ENCODE measurements at regions not wholly inside any gene's neighbourhood (a gene's known extent, or its start where the extent isn't known, plus 50 kb on each side); places are given as distances from the start of the nearest gene placed in this dataset.
A peak's percentile ranks its signal among the peaks of the same experiment; 100 is the strongest.

DNA sequence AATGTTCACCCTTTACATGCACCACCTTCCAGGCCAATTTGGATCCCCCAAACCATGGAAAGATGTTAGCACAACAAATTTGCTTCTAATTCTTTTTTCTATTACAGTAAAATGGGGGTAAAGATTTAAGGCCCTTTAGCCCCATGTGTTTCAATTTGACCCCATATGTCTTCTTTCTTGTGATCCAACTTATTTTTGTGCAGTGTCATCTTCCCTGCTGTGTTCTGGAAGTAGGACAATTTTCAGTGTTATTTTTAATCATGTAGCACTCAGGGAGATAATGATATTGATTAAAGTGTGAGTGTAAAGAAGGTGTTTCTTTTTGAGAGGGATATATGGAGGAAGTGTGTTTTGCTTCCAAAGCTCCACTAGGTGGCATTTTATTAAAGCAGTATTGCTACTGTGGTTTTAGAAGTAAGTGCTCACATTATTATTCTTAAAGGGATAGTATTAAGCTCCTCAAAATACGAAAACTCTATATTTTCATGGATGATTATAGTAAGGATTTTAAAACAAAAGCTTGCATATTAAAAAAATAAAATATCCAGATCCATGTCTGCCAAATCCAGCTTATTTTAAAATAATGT, 118.7 kb upstream of the ATP10B start:
- intact Hi-C loops (cut with DNase I, micrococcal nuclease), result no loop called here
- ATAC-seq (no peak), DNase-seq (no peak)

DNA sequence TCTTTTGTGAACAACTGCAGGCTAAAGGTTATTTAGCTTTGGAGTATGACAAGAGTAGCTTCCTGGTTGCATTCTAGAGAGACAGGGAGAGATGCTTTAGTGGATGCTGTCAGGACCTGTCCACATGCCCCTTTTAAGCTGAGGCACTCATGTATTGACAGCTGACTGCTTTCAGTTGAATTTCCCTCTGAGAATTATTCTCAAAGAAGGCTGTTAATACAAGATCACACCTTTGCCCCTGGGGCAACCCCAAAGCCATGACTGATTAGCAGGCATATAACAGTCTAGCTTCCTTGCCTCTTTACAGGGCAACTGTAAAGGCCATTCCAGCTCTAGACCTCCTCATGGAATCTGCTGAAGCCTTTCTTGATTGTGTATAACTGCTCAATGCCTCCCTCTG, 117.6 kb upstream of the ATP10B start:
- DNase-seq, result no peak
- ATAC-seq, result no peak
- intact Hi-C loops (cut with DNase I, micrococcal nuclease), result no loop called here

DNA sequence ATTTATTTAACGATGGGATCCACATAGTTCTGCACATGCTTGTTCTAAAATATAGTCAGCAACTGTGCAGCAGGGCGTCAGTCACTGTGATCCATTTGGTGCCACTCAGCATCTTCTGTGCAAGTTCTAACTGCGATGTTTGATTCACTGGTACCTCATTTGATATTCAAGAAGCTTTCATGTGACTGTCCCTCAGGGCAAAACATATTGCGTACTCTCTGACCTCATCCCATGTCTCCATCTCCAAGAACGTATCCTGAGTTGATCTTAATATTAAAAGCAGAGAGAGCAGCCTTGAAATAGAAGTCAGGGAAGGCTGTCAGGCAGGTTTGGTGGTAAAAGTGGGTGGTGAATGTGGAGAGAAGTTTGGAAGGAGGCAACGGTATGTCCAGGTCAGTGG, 116.5 kb upstream of the ATP10B start:
- ATAC-seq (no peak), DNase-seq (no peak)
- intact Hi-C loops (cut with DNase I, micrococcal nuclease), result no loop called here

DNA sequence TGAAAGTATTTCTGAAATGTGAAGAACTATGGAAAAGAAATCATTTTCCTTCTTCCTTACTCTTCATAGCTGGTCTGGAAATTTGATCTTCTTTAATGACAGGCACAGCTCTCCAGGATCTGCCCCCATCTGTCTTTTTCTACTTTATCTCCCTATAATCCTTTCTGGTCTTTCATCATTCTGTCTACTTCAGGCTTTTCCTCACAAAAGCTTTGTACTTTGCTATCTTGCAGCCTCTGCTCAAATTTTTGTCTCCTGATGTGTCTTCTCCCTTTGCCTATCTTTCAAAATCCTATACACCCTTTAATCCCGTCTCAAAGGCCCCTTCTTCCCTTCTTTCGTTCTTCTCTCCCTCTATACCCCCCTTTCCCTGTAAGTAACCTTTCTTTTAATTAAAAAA, 114.9 kb upstream of the ATP10B start:
- no peak for DNase-seq
- no peak for ATAC-seq
- intact Hi-C loops (cut with DNase I, micrococcal nuclease), result no loop called here

DNA sequence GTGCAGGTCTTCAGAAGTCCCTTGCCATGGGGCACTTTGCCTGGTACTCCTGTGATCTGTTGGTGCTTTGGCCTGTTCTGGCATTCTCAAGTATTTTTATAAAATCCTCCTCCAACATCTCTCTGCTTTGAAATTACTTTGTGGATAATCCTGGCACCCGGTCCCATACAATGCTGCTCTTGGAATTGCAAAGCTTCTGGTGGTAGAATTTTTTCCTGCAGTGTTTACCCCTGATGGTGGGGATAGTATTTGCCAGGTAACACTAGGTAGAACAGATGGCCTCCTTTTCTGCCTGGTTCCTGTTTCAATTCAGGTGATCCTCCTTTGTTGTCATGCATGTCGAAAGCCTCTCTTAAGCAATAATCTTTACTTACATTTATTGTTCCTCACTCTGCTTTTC, 109.8 kb upstream of the ATP10B start:
- ATAC-seq (no peak), DNase-seq (no peak)
- intact Hi-C loops (cut with DNase I, micrococcal nuclease), result no loop called here

DNA sequence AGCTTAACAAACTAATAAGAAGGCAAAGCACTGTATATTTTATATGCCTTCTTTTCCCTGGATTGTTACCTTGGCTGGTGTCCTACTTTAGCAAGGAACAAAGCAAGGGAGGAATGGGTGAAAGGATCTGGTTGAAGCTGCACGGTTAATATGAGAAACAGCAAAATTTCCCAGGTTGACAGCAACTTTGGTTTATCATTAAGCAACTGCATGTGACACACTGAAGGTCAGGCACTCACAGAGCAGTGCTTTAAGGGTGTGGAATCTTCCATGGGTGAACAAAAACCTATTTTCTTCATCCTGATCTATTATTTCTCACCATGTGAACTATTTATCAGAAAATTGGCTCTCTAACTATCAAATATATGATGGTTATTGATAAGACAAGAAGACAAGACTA, 109.0 kb upstream of the ATP10B start:
- DNase-seq (no peak), ATAC-seq (no peak)
- intact Hi-C loops (cut with DNase I, micrococcal nuclease), result no loop called here

DNA sequence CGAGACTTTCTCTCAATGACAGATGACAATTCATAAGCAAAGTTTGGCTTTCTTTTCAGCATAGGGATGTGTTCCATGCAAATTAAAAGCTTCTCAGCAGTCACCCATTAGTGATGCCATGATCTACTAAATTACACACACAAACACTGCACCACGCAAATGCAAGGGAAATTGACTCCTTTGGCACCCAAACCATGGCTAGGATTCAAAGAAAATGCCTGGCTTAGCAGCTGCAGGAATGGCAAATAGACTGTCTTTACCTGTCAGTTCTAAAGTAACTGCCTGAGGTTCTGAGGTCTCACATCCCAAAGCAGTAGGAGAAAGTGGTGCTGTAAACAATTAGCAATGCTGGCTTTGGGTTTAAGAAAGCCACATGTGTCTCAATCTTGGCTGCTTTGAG, 108.6 kb upstream of the ATP10B start:
- intact Hi-C loops (cut with DNase I, micrococcal nuclease), result no loop called here
- no peak for ATAC-seq
- DNase-seq, result no peak

DNA sequence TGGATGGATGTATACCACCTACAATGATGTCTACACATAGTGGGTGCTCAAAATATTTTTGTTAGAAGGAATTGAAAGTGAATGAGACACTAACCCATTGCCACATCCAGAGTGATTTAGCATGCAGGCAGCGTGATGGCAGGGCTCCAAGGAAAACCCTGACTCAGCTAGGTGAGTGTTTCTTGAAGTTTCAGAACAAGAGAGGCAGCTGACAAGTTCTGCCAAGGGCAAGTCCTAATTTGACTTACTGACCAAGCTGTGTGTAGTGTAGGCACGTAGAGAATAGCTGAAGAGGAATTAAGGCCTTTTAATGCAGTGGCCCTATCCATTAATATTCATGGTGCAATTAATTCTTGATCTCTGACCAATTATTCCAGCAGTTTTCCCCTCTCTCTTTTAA, 107.8 kb upstream of the ATP10B start:
- intact Hi-C loops (cut with DNase I, micrococcal nuclease), result no loop called here
- DNase-seq, result peak in 1 of 2 donors; percentile 15
- ATAC-seq, result no peak

DNA sequence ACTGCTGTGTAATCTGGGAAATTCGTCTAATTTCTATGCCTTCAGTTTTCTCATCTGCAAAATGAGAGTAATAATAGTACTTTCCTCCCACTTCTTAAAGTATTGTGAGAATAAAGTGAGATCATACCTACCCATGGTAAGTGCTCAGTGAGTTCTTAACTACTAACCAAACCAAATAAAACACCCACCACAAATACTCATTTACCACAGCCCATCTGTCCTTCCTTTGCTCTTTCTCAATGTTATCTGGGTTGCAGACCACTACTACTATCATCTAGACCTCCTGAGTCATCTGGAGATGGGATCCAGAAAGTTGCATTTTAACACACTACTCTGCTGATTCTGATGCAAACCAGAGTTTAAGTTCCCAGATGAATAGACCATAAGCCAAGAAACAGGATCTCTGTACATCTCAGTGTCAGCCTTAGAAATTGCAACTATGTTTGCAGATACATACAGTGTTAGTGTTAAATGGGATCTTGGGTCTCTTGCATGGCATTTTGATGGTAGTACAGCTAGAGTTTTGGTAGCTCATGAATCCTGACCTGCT, 105.4 kb upstream of the ATP10B start:
- intact Hi-C loops (cut with DNase I, micrococcal nuclease), result no loop called here
- ATAC-seq, result no peak
- DNase-seq, result no peak

DNA sequence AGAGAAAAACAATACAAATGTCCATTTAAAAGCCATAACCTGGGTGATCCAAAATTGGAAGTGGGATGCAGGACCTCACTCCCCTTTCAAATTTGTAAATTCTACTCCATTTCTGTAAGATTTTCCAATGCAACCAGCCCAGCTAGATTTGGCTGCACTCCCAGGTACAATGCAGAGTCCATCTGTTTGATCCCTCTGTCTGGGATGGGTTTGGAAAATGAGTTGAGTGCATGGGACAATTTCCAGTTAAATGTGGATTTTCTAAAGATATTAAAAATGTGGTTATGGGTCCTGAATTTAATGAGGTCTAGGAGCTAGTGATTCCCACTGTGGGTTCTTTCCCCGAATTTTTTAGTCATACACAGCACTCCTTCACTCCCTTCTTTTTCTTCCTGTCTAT, 104.0 kb upstream of the ATP10B start:
- DNase-seq (no peak), ATAC-seq (no peak)
- intact Hi-C loops (cut with DNase I, micrococcal nuclease), result no loop called here

DNA sequence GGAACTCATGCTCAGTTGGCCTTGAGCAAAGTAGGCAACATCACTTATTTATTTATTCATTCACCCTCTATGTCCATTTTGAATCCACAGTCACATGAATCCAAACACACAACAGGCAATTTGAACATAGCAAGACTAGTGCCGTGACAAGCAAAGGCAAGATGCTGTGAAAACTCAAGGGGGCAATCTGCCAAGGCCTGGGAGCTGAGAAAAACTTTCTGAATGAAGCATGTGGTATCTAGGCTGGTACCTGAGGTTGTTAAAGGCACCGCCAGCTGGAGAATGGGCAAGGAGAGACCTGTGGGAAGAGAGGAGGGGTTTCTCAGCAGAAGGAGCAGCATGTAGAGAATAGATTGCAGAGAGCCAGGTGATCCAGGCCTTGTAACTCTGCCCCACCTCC, 98.3 kb upstream of the ATP10B start:
- DNase-seq (no peak), ATAC-seq (no peak)
- intact Hi-C loops (cut with DNase I, micrococcal nuclease), result no loop called here

DNA sequence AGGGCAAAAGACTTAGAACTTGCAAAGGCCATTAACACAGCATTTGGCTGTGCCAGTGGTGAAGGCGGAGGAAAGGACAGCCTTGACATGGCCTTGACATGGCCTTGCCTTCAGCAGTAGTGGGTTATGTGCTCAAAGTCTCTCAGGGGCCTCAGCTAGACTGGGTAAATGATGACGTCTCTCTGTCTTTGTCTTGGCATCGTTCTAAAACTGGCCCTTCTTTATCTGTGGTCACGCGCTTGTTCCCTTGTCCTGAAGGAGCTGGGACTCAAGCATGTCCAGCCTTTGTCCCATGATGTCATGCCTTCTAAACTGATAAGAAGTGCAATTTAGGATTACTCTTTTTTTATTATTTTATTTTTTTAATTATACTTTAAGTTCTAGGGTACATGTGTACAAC, 88.7 kb upstream of the ATP10B start:
- DNase-seq (no peak), ATAC-seq (no peak)
- intact Hi-C loops (cut with DNase I, micrococcal nuclease), result no loop called here

DNA sequence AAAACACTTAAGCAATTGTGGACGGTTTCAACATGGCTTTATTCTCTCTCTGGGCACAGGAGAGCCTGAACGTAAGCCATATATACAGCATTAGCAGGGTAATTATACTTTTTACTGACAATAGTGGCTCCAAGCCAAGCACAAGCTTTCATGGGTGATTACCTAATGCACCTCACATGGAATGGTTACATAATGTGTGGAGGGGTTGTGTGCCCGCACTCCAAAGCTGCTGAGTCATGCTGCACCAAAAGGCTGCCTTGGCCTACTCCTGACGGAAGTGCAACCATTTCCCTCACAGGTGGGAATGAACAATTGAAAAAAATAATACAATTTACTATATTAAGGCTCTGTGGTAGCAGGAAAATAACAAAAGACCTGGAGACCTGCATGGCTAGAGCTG, 86.5 kb upstream of the ATP10B start:
- peak; percentile 57 to 78 for DNase-seq
- ATAC-seq, result peak; percentile 98
- intact Hi-C loops (cut with DNase I, micrococcal nuclease), result no loop called here

DNA sequence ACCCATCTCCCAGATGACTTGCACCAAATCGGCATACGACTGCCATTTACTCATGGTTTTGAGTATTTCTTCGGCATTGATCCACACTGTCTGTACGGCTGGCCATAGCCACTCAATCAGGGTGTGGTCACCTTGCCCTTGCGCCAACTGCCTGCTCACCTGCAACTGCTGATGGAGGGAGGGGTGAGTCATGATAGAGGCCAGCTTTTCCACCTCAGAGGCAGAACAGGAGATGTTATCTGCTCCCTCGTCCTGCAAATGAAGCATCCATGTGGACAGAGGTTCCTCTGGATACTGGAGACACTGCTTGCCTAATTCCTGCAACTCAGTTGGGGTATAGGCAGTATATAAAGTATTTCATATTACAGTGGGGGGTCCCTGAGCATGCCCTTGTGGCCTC, 85.6 kb upstream of the ATP10B start:
- no peak for DNase-seq
- ATAC-seq, result no peak
- intact Hi-C loops (cut with DNase I, micrococcal nuclease), result no loop called here

DNA sequence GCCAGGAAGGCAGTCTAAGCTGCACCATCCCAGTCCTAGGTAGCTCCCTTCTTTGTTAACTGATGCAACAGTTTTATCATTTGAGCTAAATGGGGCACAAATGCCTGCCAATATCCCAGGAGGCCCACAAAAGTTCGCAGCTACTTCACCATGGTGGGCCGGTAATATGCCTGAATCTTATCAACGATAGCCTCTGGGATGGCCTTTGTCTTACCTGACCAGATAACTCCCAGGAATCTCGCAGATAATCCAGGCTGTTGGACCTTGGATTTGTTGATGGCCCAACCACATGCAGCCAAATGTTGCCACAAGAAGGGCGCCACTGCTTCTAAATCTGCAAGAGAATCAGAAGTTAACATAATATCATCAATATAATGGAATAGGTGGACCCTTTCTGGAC, 83.8 kb upstream of the ATP10B start:
- DNase-seq (no peak), ATAC-seq (no peak)
- intact Hi-C loops (cut with DNase I, micrococcal nuclease), result no loop called here

DNA sequence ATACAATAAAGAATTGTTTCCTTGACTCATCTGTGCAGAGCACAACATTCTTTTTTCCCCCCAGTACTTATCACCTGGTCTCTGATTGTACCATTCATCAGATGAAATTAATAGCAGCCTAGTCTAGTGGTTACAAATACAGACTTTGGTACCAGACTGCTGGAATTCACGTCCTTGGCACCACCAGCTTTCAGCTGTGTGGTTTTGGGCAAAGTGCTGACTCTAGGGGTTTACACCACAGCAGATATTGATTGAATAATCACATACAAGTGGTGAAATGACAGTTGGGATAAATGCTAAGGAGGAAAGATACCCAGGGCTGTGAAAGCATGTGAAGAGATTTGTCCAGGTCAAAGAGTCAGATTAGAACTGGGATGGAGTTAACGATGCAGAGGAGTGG, 79.3 kb upstream of the ATP10B start:
- intact Hi-C loops (cut with DNase I, micrococcal nuclease), result no loop called here
- DNase-seq, result no peak
- no peak for ATAC-seq

DNA sequence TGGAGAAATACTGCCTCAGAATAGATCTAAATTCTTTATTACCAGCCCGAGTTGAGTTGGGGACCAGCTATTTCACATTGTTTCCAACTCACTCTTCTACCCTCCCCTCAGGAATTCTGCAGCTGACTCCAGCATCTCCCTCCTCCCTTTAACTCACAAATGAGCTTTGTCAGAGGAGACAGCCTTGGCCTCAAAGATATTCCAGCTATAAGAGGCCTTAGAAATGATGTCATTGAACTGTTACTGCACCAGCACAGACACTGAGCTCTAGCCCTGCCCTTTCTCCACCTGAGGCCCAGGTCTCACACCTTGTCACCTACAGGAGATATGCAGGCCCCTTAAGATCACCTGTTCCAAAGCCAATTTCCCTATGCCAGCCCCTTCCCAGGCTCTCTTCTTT, 78.4 kb upstream of the ATP10B start:
- ATAC-seq (no peak), DNase-seq (no peak)
- intact Hi-C loops (cut with DNase I, micrococcal nuclease), result no loop called here

DNA sequence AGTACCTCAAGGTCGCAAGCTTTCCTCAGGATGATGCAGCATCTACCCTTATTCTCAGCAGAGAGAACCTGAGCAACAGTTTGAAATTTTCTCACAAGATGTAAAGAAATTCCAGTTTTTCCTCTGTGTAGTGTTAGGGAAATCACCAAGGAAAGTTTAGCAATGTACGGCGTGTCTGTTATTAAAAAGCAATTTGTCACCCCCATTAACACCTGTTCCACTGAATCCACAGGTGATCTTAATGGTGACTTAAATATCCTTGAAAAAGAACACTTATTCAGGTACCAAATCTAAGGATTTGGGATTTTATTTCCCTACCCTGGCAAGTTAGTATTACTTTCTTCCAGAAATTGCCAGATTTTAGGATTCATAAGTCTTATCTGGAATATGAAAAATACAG, 77.9 kb upstream of the ATP10B start:
- ATAC-seq (no peak), DNase-seq (no peak)
- intact Hi-C loops (cut with DNase I, micrococcal nuclease), result no loop called here

DNA sequence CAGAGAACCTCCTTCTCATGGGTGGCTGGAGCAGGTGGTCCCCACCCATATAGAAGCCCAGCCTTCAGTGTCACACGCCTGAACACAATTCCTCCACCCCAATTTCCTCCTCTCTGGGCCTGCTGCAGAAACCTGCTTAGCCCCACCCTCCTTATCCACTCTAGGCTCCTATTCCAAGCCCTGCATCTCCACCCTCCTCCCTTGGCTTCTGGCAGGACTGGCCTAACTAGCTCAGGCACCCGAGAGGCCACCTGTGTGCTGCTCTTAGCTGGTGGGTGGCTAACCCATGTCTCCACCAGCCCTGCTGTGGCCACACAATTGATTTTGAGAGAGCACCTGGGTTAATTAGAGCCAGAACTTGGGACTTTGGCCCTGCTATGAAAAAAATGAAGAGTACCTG, 77.3 kb upstream of the ATP10B start:
- DNase-seq, result peak; percentile 70 to 74
- intact Hi-C loops (cut with DNase I, micrococcal nuclease), result no loop called here
- ATAC-seq, result peak; percentile 79

DNA sequence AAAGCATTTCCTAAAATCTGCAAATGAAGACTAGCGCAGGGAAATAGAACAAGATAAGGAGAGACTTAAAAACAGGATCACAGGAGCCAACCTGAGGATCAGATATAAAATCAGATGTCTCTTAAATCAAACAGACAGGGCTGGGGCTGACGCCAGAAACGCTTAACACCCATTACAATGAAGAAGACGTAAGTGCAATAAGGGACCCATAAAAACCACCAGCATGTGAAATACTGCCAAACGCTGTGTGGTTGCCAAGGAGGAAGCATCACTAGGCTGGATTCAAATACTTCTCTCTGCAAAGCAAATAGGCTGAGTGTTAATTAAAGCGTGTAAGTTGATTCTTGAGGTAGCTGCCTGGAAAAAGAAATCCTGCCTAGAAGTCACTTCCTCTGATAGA, 74.4 kb upstream of the ATP10B start:
- peak; percentile 84 to 86 for DNase-seq
- ATAC-seq, result peak; percentile 84
- intact Hi-C loops (cut with DNase I, micrococcal nuclease), result no loop called here

DNA sequence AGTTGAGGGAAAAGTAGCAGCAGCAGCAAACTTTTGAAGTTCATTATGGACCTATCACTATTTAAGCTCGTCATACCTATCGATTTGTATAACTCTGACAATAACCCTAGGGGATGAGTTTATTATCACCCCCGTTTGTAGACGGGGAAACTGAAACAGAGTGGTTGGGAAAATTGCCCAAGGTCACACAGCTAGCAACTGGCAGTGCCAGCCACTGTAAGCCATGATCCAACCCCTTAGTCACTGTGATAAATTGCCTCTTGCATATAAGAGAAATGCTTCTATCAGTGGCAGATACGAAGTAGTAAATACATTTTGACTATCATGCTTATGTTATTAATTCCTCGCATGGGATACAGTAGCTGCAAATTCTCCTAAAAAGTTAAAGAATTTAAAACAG, 73.3 kb upstream of the ATP10B start:
- ATAC-seq (no peak), DNase-seq (no peak)
- intact Hi-C loops (cut with DNase I, micrococcal nuclease), result no loop called here

All from left colon (tissue), 2 donors.